Astrocyte of the cerebellum (primary cell): ENCODE measurements at regions not wholly inside any gene's neighbourhood (a gene's known extent, or its start where the extent isn't known, plus 50 kb on each side); places are given as distances from the start of the nearest gene placed in this dataset.

ENCODE experiments used
- DNase-seq: peaks from one replicate; pipeline ENCODE4 v3.0.0-alpha.2; 2011; ENCODE audit warnings: low read depth
- H3K4me3 ChIP-seq: 2 replicates; pipeline ENCODE4 v1.5.1; 2011; ENCODE audit warnings: mild to moderate bottlenecking, low read depth, low read length, moderate library complexity
- in situ Hi-C: cut with HindIII; loops from 2 replicates; pipeline ENCODE4 v1.10.0; 2017; ENCODE audit warnings: low sequenced_read_pairs
- TF ChIP-seq, protein P1 (sequence below): IDR thresholded peaks from 2 replicates; pipeline ENCODE4 v1.5.1; 2012; ENCODE audit warnings: low read length, low read depth, moderate library complexity, mild to moderate bottlenecking; ENCODE audit errors: missing control alignments

DNA sequence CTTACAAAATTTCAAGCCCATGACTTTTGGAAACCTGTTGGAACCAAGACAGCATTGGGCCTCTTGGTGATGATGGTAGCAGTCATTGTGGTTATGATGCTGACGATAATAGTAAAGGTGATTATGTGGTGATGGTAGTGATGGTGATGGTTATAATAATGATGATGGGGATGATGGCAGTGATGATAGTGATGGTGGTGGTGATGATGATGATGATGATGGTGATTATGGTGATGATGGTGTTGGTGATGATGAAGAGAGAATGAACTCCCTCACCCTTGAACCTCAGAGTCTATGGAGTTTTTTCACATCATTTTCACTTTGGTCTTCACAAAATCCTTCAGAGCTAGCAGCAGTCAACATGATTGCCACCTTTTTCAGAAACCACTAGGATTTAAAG lies 105.3 kb upstream of the ASIC2 start:
- DNase-seq, result no peak
- in situ Hi-C loops, result no loop called here
- no peak overlapping the region for H3K4me3 ChIP-seq
- TF ChIP-seq, protein P1, sequence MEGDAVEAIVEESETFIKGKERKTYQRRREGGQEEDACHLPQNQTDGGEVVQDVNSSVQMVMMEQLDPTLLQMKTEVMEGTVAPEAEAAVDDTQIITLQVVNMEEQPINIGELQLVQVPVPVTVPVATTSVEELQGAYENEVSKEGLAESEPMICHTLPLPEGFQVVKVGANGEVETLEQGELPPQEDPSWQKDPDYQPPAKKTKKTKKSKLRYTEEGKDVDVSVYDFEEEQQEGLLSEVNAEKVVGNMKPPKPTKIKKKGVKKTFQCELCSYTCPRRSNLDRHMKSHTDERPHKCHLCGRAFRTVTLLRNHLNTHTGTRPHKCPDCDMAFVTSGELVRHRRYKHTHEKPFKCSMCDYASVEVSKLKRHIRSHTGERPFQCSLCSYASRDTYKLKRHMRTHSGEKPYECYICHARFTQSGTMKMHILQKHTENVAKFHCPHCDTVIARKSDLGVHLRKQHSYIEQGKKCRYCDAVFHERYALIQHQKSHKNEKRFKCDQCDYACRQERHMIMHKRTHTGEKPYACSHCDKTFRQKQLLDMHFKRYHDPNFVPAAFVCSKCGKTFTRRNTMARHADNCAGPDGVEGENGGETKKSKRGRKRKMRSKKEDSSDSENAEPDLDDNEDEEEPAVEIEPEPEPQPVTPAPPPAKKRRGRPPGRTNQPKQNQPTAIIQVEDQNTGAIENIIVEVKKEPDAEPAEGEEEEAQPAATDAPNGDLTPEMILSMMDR, result no peak

DNA sequence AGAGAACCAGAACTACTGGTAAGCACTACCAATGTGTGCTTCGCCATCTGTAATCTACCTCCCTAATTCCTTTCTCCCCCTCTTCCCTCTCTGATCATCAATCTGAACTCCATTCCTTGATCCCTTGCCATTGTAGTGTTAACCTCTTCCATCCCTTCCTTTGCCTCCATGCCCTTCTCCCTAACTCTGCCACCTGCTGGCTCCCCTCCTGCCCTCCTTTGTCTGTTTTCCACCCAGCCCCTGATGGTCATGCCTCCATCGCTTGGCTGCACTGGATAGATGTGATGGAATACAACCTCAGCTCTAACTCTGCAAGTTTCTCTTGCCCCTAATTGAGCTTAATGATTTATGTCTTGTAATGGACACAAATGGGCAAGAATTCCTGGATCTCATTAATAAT lies 108.2 kb upstream of the ASIC2 start:
- TF ChIP-seq, protein P1, result no peak
- DNase-seq, result no peak
- in situ Hi-C loops, result no loop called here
- H3K4me3 ChIP-seq, result no peak overlapping the region

DNA sequence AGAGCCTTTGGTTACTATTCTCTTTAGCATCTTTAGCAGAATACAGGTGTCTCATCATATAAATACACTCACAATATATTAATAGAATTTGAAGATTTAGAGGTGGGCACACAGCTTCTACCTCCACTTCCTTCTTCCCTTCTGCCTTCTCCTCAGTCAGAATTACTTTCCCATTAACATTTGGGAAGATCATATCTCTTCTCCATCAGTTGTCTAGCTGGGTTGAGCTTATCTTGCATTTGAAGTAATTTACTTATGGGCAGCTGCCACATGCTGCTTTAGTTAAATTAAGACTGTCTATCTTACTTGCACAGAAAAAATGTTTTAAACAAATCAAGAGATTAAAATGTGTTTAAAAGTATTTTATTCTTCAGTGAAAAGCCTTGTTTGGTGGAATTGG lies 110.1 kb upstream of the ASIC2 start:
- no peak overlapping the region for H3K4me3 ChIP-seq
- DNase-seq, result no peak
- TF ChIP-seq, protein P1, result no peak
- in situ Hi-C loops, result no loop called here

DNA sequence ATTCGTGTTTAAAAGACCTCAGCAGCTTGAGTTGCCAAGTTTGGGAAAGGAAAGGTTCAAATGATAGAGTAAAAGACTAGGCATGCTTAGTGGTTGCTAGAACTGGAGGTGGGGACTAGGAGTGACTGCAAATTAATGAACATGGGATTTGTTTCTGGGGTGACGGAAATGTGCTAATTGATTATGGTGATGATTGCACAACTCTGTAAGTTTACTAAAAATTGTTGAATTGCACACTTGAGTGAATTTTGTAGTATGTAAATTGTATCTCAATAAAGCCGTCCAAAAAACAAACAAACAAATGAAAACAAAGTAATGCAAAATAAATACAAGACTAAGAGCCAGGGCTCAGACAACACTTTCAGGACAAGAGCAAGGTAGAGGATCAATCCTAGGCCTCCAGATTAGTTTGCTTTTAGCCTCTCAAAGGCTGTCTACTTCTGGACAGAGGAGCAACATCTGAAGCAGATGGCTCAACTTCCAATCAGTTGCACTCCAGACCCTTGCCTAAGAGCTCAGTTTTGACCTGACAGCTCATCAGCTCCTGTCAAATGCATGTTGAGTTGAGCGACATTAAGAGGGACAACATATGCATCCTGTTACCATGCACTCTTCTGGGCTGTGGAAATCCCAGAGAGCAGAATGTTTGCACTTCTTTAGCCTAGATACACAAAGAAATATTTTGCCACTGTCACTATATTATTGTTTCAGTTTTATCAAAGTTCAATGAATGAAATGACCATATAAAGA lies 111.2 kb upstream of the ASIC2 start:
- in situ Hi-C loops, result no loop called here
- TF ChIP-seq, protein P1, result no peak
- H3K4me3 ChIP-seq, result no peak overlapping the region
- DNase-seq, result no peak

DNA sequence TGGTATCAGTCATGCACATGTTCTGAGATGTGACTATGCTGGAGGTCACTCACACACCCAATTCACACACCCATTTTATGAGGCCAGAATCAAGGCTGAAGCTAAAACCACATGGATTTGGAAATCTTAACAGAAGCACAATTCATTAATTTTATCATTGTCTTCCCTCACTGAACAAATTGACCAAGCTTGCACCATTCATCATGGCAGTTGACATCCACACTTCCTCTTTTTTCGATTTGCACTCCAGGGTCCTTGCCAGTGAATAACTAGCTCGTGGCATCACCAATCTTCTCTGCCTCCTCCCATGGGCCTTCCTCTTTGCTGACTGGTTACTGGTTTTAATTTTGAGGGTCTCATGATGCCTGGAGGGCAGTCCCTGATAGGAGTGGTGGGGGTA lies 123.0 kb upstream of the ASIC2 start:
- in situ Hi-C loops, result no loop called here
- TF ChIP-seq, protein P1, result no peak
- no peak for DNase-seq
- H3K4me3 ChIP-seq, result no peak overlapping the region

DNA sequence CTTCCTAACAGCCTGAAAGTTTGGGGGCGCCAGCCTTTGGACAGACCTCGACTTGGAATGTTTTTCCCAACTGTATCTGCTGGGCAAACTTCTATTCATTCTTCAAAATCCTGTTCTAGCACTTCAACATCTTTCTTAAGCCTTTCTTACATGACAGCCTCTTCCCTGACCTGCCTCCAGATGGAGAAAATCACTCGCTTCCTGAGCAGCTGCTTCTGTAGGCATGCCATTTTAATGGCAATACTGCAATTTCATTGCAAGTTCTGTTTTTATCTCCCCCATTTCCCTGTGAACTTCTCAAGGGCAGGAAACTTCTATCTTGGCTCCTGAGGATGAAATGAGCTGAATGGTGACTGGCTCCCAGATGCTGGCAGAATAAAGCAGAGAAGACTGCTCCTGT lies 128.8 kb upstream of the ASIC2 start:
- H3K4me3 ChIP-seq, result no peak overlapping the region
- DNase-seq, result no peak
- in situ Hi-C loops, result no loop called here
- TF ChIP-seq, protein P1, result no peak
